ENCODE measurements at regions not wholly inside any gene's neighbourhood (a gene's known extent, or its start where the extent isn't known, plus 50 kb on each side); places are given as distances from the start of the nearest gene placed in this dataset.
"Not testable (repeated sequence)": the region's sequence is repeated elsewhere in the genome, so short reads cannot be mapped to it uniquely, and the experiment has no call there.

GRCh38 chr7:53596230-53596629 lies 560.8 kb downstream of the POM121L12 start:
- DNase-seq (ENCODE audit: low spot score), result peak; percentile 22

GRCh38 chr7:53600296-53600695 lies 564.9 kb downstream of the POM121L12 start:
- no peak for DNase-seq (ENCODE audit: low spot score)

DNA sequence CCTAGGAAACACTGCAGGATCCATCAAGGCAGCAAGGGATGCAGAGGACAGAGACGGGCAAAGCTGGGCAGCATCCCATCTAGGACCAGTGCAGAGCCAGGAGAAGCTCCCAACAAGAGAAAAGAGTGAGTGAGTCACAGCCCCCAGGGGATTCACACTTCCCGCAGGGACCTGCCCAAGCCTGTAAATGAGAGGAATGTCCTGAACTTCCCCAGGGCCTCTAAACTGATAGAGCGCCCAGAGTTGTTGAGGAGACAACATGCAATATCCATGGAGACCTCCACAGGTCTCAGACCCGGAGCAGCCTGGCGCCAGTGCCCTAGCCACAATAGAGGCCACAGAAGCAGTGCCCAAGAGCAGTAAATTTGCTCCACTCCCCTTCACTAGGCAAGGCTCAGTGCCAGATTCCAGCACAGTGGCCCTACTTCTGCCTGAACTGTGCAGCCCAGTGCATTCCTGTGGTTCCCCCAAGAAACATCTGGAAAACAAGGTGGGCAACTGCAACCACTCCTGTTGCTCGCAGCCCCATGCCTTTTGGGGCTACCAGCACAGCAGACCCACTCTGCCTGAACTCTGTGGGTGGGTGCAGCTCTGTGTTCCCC lies 567.5 kb downstream of the POM121L12 start:
- DNase-seq (ENCODE audit: low spot score), result no peak

- no peak for DNase-seq (ENCODE audit: low spot score)
Measured at GRCh38 chr7:53603461-53603860, 568.0 kb downstream of the POM121L12 start.

- DNase-seq (ENCODE audit: low spot score), result no peak
Measured at GRCh38 chr7:53604201-53604600, 568.8 kb downstream of the POM121L12 start.

GRCh38 chr7:53607961-53608360 lies 572.5 kb downstream of the POM121L12 start:
- no peak for DNase-seq (ENCODE audit: low spot score)

- no peak for DNase-seq (ENCODE audit: low spot score)
Measured at GRCh38 chr7:53609185-53609584, 573.8 kb downstream of the POM121L12 start.

DNA sequence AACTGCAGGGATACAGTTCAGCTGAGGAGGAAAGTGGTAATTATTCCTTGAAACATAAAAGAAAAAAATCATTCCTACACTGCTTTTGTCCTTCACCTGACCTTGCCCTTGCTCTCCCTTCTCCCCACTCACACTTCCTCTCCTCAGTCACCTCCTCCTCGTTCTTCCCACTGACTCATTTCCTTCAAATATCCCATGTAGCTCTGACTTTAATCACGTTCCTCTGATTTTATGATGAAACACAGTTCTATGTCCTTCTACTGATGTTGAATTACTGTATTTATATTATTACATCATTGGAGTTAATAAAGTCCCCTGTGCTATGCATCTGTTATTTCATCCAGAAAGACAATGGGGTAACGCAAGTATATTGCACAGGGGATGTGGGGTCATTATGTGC lies 575.6 kb downstream of the POM121L12 start:
- no peak for DNase-seq (ENCODE audit: low spot score)

GRCh38 chr7:53624356-53624755 lies 588.9 kb downstream of the POM121L12 start:
- no peak for DNase-seq (ENCODE audit: low spot score)

GRCh38 chr7:53628775-53629174 lies 593.3 kb downstream of the POM121L12 start:
- DNase-seq (ENCODE audit: low spot score), result no peak

- DNase-seq (ENCODE audit: low spot score), result not testable (repeated sequence)
Measured at GRCh38 chr7:53635251-53635650, 599.8 kb downstream of the POM121L12 start.

DNA sequence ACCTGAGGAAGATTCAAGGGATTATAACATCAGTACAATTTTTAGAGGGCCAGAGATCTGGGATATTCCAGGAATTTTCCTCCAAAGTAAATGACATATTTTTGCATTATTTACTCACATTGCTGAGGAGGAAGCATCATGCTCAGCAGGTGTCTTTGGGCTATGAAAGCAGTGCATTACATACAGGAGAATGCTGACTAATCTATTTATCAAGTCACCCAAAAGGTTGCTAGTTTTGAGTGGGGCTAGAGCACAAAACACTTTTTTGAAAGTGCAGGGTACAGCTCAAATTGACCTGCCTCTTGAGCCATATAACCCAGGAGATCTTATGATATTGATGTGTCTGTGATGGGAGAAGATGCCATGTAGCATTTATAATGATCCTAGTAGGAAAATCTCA lies 603.1 kb downstream of the POM121L12 start:
- no peak for DNase-seq (ENCODE audit: low spot score)

DNA sequence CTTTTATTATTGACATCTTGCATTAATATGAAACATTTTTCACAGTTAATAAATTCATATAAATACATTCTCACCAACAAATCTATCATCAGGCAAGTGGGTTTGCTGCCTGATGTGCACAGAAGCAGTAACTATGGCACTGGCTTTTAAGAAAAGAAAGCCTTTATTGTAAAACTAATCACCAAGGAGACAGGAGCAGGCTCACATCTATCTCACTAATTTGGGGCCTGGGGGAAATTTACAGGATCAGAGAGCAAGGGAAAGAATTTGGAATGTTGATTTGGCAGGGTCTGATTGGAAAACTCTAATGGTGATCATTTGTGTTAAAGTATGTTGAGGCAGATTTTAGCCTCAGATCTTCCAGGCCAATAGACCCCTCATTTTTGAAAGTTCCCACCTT lies 605.7 kb downstream of the POM121L12 start:
- no peak for DNase-seq (ENCODE audit: low spot score)

DNA sequence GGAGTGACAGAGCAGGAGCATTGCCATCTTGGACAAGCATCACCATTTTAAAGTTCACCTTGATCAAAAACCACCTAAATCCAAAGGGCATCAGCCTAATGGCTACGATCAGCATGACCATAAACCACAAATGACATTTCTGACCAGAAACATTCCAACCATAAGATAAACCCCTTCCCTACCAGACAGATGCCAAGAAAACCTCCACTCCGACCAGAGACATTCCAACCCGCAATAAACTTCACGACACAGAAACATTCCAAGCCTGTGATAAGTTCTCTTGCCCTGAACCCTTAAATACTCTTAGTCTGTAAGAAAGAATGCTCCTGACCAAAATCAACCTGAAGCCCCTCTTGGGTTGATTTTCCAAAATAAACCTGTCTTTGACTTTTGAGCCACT lies 606.9 kb downstream of the POM121L12 start:
- no peak for DNase-seq (ENCODE audit: low spot score)

DNA sequence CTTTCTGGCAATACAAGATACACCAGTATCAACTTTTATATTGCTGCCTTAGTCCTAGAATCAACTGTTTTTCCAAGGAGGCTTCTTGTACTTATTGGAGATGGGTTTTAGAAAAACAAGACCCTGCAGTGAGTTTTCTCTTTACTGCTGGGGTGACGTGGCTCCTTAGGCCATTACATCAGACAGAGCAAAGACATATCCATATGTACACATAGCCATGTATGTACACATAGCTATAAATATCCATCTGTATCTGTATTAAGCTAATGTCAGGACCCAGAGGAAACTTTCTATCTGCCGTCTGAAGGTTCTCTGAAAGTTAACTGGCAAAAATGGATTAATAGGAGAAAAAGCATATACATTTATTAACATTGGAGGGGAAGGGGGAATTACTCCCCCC lies 607.4 kb downstream of the POM121L12 start:
- no peak for DNase-seq (ENCODE audit: low spot score)

DNA sequence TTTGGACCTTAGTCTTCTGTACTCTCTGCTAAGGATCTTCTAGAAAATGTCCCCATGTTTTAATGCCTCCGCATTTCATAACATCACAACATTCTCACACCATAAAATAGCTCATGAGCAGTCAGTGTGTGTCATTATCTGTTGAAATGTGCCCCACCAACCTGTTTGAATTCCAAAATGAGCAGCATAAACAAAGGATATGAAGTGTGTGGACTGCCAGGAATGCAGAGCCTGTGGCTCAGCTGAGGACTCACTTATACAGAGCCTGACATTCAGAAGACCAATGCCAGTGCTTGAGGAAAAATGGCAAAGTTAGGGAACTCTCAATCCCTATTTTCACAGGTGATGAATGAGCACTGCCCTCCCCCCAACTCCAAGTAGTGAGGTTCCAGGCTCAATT lies 621.4 kb downstream of the POM121L12 start:
- no peak for DNase-seq (ENCODE audit: low spot score)

- DNase-seq (ENCODE audit: low spot score), result no peak
Measured at GRCh38 chr7:53657586-53657985, 622.2 kb downstream of the POM121L12 start.

DNA sequence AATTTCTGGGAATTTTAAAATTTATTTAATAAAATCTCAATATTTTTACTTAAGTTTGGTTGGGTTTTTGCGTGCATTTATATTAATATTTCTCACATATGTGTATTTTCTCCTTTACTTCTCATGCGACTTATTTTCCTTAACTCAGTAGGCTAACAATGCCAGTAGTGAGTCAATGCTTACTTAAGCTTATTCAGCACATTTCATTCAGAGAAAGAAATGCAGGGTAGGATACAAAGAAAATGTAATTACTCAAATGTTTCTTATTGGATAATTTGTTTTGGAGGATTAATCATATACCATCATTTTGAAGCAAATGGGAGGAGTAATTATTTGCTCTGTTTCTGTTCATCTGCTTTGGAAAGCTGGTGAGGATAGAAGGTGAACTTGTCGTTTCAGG lies 623.5 kb downstream of the POM121L12 start:
- DNase-seq (ENCODE audit: low spot score), result no peak

- DNase-seq (ENCODE audit: low spot score), result no peak
Measured at GRCh38 chr7:53661645-53662217, 626.3 kb downstream of the POM121L12 start.

DNA sequence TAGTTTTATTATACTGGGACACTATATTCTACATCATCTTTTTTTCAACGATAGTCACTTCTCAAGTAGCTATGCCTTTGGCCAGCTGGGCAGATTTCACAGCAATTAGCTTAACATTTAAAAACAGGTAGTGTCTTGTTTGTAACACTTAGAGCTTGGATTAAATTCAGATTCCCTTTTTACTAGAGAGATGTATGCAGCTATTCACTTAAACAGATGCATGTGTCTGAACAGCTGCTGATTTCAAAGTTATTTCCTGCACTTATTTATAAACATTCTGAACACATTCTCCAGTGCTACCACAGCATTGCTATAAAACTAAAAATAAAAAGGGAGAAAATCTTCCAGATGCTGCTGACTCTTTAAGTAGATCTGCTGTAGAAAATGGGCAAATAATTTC lies 637.2 kb downstream of the POM121L12 start:
- DNase-seq (ENCODE audit: low spot score), result no peak

GRCh38 chr7:53675835-53676234 lies 640.4 kb downstream of the POM121L12 start:
- DNase-seq (ENCODE audit: low spot score), result no peak

GRCh38 chr7:53684693-53685092 lies 649.3 kb downstream of the POM121L12 start:
- DNase-seq (ENCODE audit: low spot score), result no peak

- DNase-seq (ENCODE audit: low spot score), result no peak
Measured at GRCh38 chr7:53690411-53690810, 655.0 kb downstream of the POM121L12 start.

- no peak for DNase-seq (ENCODE audit: low spot score)
Measured at GRCh38 chr7:53697913-53698312, 662.5 kb downstream of the POM121L12 start.
